CD4-positive, alpha-beta T cell treated with Interleukin-6 at 100 ng/mL for 8 hours (primary cell): ENCODE measurements at regions not wholly inside any gene's neighbourhood (a gene's known extent, or its start where the extent isn't known, plus 50 kb on each side); places are given as distances from the start of the nearest gene placed in this dataset.
"Not testable (repeated sequence)": the region's sequence is repeated elsewhere in the genome, so short reads cannot be mapped to it uniquely, and the experiment has no call there.

ENCODE experiments used
- DNase-seq: peaks from one replicate; pipeline ENCODE4 v3.0.0-alpha.2; 2020; ENCODE audit warnings: mixed read lengths, low spot score

DNA sequence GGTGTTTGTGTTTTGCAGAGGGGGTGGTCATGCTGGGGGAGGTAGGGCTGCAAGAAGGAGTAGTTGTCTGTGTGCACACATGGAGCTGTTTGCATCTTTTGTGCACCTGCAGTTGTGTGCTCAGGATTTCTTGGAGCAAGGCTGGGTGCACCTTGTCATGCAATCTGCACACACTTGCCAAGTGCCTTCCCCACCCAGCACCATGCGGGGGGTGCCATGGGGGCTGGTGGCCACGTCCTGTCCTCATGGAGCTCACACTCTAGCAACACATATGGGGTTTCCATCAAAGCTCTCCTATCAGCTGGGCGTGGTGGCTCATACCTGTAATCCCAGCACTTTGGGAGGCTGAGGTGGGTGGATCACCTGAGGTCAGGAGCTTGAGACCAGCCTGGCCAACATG, 111.6 kb downstream of the CRLF3 start:
- not testable (repeated sequence) for DNase-seq

DNA sequence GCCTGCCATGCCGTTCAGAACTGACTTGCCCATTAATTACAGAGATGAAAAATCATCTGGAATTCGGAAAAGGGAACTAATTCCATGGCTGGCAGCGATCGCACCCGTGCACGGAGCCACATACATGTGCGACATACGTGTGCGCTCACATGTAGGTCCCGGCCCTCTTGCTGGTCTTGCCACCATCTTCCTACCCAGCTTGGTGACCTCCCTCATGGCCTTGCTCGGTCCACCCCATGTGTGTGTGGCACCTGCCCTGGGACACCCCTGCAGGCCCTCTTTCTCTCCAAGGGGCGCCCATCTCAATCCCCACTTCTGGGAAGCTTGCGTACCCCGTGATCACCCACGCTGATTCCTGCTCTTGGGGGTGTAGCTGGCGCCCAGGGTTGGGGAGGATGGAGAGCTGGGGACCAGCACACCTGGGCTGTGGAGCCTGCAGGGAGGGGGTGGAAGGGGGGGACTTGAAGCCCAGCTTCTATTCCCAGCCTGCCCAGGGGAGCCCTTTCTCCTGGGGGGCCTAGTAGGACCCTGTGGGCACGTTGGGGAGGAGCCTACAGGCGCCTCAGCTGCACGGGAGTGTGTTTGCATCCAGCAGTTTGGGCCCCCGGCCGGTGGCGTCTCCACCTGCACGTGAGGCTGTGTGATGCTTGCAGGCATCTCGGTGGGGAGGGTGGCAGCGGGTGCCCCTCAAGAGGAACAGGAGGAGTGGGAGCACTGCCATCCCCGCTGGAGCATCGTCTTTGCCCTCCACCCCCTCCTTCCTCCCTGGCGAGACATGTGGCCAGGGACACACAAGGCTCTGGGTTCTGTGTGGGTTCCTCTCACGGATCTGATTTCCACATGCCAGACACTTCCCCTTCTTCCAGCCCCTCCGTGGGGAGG, 112.6 kb downstream of the CRLF3 start:
- DNase-seq: not testable (repeated sequence)

DNA sequence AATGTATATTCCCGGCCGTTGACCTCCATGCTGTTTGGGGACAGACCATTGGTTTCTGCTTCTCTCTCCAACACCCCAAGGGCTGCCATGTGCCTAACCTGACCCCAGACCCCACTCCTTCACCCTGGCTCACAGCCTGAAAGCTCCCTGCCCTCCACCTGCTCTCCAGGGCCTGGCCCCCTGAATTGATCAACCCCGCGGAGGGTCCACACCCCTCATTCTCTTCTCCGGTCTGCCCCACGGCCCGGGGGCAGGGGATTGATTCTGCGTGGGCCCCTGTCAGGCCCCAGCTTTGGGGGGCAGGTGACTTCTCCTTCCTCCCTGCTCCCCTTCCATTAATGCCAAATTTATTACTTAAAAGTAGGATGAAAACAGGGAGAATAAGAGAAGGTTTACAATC, 113.3 kb downstream of the CRLF3 start:
- not testable (repeated sequence) for DNase-seq

DNA sequence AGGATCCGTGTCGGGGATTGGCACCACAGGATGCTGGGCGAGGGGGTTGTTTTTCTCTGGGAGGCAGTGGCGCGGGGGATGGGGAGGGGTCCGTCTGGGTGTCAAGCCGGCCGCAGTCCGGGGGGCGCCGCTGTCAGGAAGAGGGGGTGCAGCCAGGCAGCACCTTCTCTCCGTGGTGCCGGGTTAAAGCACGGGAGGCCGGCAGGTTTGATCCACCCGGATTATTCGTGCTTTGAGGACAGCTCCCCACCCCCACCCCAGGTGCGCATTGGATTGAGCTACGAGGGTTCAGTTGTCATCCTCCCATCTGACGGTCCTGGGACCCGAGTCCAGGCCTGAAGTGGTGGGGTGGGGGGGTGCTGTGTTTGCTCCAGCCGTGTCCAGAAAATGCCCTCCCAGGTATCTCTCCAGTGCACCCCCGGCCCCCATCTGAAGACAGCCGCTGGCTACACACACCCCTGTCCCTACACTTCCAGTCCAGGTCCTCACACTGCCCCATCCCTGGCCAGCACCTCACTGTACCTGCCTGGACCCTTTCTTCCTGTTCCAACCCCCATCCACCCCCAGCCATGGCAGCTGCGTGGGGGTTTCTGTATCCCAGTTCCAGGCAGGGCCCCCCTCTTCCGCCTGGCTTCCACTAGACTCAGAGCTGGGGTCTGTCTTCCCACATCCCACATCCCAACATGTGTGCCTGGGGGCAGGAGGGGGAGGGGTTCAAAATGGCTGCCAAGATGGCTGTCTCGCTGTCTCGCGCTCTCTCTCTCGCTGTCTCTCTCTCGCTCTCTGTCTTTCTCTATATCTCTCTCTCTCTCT, 114.0 kb downstream of the CRLF3 start:
- DNase-seq: not testable (repeated sequence)

DNA sequence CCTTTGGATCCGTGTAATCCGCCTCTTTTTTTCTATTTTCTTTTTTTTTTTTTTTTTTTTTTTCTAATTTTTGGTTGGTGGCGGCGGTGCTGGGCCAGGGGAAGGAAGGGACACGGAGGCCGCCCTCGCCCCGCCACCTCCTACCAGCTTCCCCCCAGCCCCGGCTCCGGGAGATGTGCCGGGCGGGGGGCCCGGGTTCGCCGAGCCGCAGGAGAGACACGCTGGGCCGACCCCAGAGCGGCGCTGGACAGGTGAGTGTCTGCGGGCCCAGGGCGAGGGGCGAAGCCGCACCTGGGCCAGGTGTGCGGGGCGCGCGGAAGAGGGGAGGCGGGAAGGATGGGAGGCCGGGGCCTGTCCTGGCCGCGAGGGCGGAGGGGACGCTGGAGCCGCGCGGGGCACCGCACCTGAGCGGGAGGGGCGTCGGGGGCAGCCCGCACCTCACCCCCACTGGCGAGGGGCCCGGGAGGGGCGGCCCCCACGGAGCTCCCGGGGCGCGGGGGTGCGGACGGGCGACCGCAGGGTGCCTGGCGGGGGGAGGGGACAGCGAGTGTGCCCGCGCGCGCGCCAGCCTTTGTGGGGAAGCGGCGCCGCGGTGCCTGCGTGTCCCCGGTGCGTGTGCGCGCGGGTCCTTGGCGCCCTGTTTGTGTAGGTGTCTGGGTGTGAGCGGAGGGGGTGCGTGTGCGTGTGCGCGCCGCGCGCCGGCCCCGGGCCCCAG, 114.8 kb downstream of the CRLF3 start:
- DNase-seq: not testable (repeated sequence)

- not testable (repeated sequence) for DNase-seq
Measured at GRCh38 chr17:30709096-30709495, 115.4 kb downstream of the CRLF3 start.

- DNase-seq: peak; percentile 55
Measured at GRCh38 chr17:30708241-30709078, 116.0 kb downstream of the CRLF3 start.

GRCh38 chr17:30707724-30708240, 116.7 kb downstream of the CRLF3 start:
- not testable (repeated sequence) for DNase-seq

- not testable (repeated sequence) for DNase-seq
Measured at GRCh38 chr17:30706461-30707335, 117.8 kb downstream of the CRLF3 start.

- not testable (repeated sequence) for DNase-seq
Measured at GRCh38 chr17:30706004-30706403, 118.5 kb downstream of the CRLF3 start.

DNA sequence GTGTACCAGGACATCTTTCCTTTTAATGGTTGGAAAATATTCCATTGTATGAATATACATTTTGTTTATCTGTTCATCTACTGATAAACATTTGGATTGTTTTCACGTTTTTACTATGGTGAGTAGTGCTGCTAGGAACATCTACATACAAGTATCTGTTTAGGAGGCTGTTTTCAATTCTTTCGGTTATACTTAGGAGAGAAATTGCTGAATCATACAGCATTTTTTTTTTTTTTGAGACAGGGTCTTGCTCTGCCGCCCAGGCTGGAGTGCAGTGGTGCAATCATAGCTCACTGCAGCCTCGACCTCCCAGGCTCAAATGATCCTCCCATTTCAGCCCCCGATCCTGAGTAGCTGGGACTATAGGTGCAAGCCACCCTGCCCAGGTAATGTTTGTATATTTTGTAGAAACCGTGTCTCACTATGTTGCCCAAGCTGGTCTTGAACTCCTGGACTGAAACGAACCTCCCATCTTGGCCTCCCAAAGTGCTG, 122.9 kb downstream of the CRLF3 start:
- DNase-seq: no peak

DNA sequence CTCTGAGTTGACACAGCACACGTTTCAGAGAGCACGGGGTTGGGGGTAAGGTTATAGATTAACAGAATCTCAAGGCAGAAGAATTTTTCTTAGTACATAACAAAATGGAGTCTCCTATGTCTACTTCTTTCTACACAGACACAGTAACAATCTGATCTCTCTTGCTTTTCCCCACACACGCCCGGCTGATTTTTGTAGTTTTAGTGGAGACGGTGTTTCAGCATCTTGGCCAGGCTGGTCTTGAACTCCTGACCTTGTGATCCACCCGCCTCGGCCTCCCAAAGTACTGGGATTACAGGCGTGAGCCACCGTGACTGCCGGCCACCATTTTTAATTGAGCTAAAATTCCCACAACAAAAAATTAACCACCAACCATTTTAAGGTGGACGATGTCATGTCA, 123.7 kb downstream of the CRLF3 start:
- DNase-seq: not testable (repeated sequence)

DNA sequence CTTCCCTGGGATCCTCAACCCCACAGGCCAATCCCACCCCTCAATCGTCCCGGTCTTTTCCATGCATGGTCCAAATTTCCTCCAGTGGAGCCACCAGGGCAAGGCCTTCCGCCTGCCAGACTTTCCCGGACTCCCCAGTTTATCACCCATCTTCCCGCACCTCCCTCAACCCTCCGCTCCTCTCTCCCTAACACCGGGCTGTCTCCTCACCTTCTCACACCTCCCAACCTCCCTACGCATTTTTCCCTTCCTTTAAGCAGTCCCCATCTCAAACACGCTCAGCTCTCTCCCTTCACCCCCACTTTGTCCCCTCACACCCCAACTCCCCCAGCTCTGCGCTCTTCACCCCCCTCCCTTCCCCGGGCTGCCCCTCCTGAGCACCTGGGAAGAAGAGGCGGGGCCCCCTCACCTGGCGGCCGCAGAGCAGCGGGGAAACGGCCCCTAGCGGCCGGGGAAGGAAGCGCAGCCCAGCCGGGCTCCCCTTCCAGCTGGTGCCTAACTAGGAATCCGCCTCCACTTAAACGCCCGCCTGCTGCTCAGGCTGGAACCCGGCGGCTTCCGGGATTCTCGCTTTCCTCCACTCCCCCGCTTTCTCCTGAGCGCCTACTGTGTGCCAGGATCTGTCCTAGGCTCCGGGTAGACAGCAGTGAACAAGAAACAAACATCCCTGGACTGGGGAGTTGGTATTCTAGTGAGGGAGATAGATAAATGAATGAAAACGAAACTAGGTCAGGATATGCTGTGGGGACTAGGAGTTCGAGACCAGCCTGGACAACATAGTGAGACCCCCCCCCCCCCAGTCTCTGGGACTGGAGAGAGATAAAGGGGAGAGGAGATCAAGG, 126.7 kb downstream of the CRLF3 start:
- DNase-seq: peak; percentile 69

DNA sequence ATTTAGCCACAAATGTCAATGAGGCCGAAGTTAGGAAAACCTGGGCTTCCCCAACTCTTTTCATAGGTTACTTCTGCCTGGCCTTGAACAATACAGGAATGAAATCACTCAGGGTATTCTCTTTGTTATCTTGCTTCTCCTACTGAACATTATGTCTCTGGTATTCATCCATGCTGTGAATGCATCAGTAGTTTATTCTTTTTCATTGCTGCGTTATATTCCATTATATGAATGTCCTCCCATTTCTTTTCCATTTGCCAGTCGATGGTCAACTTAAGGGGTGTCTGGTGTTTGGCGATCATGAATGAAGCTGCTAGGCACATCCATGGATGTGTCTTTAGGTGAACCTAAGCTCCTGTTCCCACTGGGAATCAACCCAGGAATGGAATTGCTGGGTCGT, 128.3 kb downstream of the CRLF3 start:
- DNase-seq: no peak

- DNase-seq: not testable (repeated sequence)
Measured at GRCh38 chr17:30695265-30695811, 129.2 kb downstream of the CRLF3 start.

DNA sequence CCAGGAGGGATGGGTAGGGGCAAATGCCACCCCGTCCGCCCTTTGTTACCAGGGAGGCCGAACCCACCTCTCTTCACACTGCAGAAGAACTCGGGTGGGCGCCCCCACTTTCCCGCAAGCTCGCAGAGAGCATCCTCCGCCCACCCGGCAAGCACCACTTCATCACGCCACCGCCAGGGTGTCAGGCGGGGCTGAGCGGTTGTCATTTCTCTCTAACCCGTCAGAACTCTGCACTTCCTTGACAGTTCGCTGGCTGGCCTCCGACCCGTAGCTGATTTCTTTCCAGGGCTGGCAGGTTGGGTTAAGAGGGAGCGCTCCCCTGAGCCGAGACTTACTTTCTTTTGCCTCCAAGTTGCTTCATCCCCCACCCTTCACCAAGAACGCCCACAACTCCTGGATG, 130.7 kb downstream of the CRLF3 start:
- DNase-seq: peak; percentile 34

DNA sequence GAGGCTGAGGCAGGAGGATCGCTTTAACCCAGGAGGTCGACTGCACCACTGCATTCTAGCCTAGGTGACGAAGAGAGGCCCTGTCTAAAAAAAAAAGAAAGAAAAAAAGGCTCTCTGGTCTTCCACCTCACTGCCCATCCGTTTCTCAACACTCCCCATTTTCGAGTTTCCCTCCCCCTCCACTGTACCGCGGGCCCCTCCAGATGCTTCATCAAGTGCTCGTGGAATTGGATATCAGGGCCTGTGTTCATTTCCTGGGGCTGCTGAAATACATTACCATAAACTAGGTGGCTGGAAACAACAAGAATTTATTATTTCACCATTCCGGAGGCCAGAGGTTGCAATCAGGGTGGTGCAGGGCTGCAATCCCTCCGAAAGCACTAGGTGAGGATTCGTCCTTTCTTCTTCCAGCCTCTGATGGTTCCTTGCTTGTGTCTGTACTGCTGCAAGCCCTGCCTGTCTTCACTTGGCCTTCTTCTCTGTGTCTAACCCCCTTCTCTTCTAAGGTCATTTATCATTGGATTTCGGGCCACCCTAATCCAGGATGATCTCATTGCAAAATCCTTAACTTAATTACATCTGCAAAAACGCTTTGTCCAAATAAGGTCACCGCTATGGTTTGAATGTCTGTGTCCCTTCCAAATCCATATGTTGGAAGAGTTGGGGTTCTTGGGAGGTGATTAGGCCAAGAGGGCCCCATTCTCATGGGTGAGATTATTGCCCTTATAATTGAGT, 135.1 kb downstream of the CRLF3 start:
- not testable (repeated sequence) for DNase-seq
